Breast epithelium (tissue), 4 donors: ENCODE measurements at regions not wholly inside any gene's neighbourhood (a gene's known extent, or its start where the extent isn't known, plus 50 kb on each side); places are given as distances from the start of the nearest gene placed in this dataset.
"Not testable (repeated sequence)": the region's sequence is repeated elsewhere in the genome, so short reads cannot be mapped to it uniquely, and the experiment has no call there.

Experiments
- DNase-seq, 2 donors: peaks; one replicate each; pipeline ENCODE4 v3.0.0-alpha.2; 2019; ENCODE audit warnings: low spot score in 2 of 2
- H3K27ac ChIP-seq, 2 donors: fragments of 200-600 bp; sonication (generic) in 1 of 2; one replicate each; pipeline ENCODE4 v1.5.1; 2016 to 2019; ENCODE audit warnings: mild to moderate bottlenecking in 1 of 2
- H3K27me3 ChIP-seq, 2 donors: fragments of 200-600 bp; sonication (generic) in 1 of 2; one replicate each; pipeline versions ENCODE4 v1.5.1 to v1.6.0; 2017 to 2019; ENCODE audit warnings: control low read depth in 1 of 2, mild to moderate bottlenecking in 1 of 2
- H3K36me3 ChIP-seq: fragments of 200-600 bp; one replicate; pipeline ENCODE4 v1.5.1; 2019
- H3K4me1 ChIP-seq, 2 donors: fragments of 200-600 bp; sonication (generic); one replicate each; pipeline ENCODE4 v1.5.1; 2016 to 2019; ENCODE audit warnings: control low read depth in 1 of 2
- H3K4me3 ChIP-seq, 3 donors: fragments of 200-600 bp; sonication (generic); 1 replicate in 2 of 3; 2 replicates in 1 of 3; pipeline ENCODE4 v1.5.1; 2016 to 2019; ENCODE audit warnings: mild to moderate bottlenecking in 3 of 3, moderate library complexity in 2 of 3
- H3K9me3 ChIP-seq, 2 donors: fragments of 200-600 bp; sonication (generic) in 1 of 2; one replicate each; pipeline ENCODE4 v1.5.1; 2016 to 2019; ENCODE audit warnings: control low read depth in 1 of 2
- CTCF ChIP-seq, 3 donors: fragments of 450-650 bp; IDR thresholded peaks; one replicate each; pipeline ENCODE4 v1.5.1; 2016 to 2017; ENCODE audit warnings: antibody characterized with exemption in 3 of 3, mild to moderate bottlenecking in 3 of 3, moderate library complexity in 3 of 3
- POLR2A ChIP-seq: fragments of 450-650 bp; IDR thresholded peaks from one replicate; pipeline ENCODE4 v1.6.1; 2016; ENCODE audit warnings: antibody characterized with exemption, mild to moderate bottlenecking, moderate library complexity
- POLR2AphosphoS5 ChIP-seq, 3 donors: sonication (generic); formaldehyde crosslinking; IDR thresholded peaks; one replicate each; pipeline ENCODE4 v1.6.1; 2017; ENCODE audit warnings: antibody characterized with exemption in 3 of 3
- intact Hi-C: fragments of 100-400 bp; cut with DNase I; formaldehyde crosslinking; loops from one replicate; pipeline ENCODE4 v1.15.1; 2023; ENCODE audit warnings: low total_unique reads

GRCh38 chr18:70822691-70823090 is 533.8 kb downstream of the SOCS6 start:
- Histone ChIP-seq H3K9me3 (no peaks in the 10 kb centered on the region), H3K4me3 (no peak overlapping the region), H3K4me1 (no peaks in the 10 kb centered on the region), H3K27ac (no peak overlapping the region), H3K36me3 (no peaks in the 10 kb centered on the region), H3K27me3 (no peaks in the 10 kb centered on the region)
- no peak for DNase-seq
- intact Hi-C loops = no loop called here
- no peak for TF ChIP-seq POLR2AphosphoS5 (IDR thresholded peaks at IDR 0.05)
- no peak for TF ChIP-seq POLR2A
- no peak for TF ChIP-seq CTCF (IDR thresholded peaks at IDR 0.05)

DNA sequence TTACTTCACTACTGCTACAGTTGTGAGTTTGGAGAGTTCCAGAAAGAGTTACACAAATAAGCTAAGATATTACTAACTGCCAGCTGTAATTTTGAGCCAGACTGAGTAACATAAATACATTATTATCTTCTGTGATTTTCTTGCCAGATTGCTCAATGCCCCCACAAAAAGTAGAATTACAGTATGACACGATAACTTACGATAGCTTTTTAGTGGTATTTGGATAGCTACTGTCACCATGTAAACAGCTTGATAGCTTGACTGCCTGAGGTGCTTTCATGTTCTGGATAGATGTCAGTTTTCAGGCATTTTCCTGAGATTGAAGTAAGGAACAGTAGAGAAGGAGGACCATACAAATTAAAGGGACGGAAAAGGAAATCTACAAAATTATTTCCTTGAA is 533.3 kb downstream of the SOCS6 start:
- Histone ChIP-seq H3K4me3 (no peak overlapping the region), H3K27me3 (no peaks in the 10 kb centered on the region), H3K36me3 (no peaks in the 10 kb centered on the region), H3K9me3 (no peaks in the 10 kb centered on the region), H3K4me1 (no peaks in the 10 kb centered on the region), H3K27ac (no peak overlapping the region)
- DNase-seq = no peak
- intact Hi-C loops = no loop called here
- no peak for TF ChIP-seq CTCF (IDR thresholded peaks at IDR 0.05)
- TF ChIP-seq POLR2AphosphoS5 (IDR thresholded peaks at IDR 0.05) = no peak
- no peak for TF ChIP-seq POLR2A

DNA sequence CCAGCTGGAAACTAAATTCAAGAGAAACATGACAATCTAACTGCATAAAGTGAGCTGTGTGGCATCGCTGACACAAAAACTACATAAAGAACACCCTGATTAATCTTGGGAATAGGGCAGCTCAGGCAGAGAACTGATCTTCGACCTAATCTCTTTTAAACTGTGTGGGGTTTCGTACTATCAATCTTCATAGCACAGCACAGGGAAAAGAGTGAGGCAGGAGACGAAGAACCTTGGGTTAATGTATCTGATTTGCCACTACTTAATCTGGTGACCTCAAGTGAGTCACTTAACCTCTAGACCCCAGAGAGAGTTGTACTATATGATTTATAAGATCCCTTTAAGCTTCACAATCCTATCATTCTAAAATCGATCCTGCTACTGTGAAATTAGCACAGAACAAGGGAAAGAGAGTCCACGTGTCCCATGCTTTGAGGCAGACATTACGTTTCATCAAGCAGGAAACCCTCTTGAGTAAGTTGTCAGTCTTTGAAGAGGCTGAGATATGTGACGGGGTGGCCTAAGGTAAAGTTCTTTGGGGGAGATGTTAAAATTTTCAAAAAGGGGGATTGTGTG is 519.7 kb downstream of the SOCS6 start:
- Histone ChIP-seq H3K27ac (no peak overlapping the region), H3K4me1 (no peaks in the 10 kb centered on the region), H3K4me3 (no peak overlapping the region), H3K9me3 (no peaks in the 10 kb centered on the region), H3K36me3 (no peaks in the 10 kb centered on the region), H3K27me3 (no peaks in the 10 kb centered on the region)
- intact Hi-C loops = no loop called here
- TF ChIP-seq CTCF (IDR thresholded peaks at IDR 0.05) (no peak), POLR2A (no peak), POLR2AphosphoS5 (IDR thresholded peaks at IDR 0.05) (no peak)
- no peak for DNase-seq

DNA sequence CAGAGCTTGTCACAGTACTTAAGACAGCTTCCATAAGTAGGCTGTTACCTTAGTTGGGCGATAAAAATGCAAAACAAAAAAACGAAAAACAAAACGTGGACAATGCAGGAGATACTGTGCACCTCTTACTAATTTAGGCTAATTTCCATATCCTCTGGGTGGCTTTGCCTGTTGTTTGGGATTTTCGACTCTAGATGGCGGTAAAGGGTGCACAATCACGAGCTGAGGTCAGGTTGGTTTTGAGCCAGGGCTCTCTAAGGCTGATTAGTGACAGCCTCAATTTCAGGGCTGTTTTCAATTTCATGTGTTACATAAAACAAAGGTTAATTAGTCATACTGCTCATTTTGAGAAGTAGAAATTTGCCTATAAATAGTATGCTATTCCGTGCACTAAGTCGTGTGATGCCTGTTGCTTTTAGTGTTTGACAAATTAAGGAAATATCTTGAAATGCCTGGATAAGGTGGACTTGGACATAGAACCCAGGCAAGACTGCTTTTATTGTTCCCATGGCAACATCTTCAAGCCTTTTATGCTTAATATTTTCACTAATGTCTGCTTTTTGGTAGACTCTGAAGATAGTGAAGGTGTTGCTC is 493.1 kb downstream of the SOCS6 start:
- no peaks in the 10 kb centered on the region for H3K9me3 ChIP-seq
- no peak overlapping the region for H3K27ac ChIP-seq
- DNase-seq = no peak
- TF ChIP-seq POLR2A (no peak), POLR2AphosphoS5 (IDR thresholded peaks at IDR 0.05) (no peak), CTCF (IDR thresholded peaks at IDR 0.05) (peak in 2 of 3 donors; percentile 18 to 31)
- no peaks in the 10 kb centered on the region for H3K36me3 ChIP-seq
- no peaks in the 10 kb centered on the region for H3K4me1 ChIP-seq
- no peak overlapping the region for H3K4me3 ChIP-seq
- intact Hi-C loops = no loop called here
- no peaks in the 10 kb centered on the region for H3K27me3 ChIP-seq

DNA sequence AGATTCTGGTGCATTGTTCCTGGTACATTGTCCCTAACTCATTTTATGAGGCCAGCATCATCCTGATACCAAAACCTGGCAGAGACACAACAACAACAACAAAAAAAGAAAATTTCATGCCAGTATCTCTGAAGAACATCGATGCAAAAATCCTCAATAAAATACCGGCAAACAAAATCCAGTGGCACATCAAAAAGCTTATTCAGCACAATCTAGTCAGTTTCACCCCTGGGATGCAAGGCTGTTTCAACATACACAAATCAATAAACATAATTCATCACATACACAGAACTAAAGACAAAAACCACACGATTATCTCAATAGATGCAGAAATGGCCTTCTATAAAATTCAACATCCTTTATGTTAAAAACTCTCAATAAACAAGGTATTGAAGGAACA is 477.4 kb downstream of the SOCS6 start:
- H3K36me3 ChIP-seq, DNase-seq, H3K27ac ChIP-seq, H3K4me3 ChIP-seq, H3K9me3 ChIP-seq, H3K4me1 ChIP-seq, intact Hi-C loops, H3K27me3 ChIP-seq: not testable (repeated sequence)

DNA sequence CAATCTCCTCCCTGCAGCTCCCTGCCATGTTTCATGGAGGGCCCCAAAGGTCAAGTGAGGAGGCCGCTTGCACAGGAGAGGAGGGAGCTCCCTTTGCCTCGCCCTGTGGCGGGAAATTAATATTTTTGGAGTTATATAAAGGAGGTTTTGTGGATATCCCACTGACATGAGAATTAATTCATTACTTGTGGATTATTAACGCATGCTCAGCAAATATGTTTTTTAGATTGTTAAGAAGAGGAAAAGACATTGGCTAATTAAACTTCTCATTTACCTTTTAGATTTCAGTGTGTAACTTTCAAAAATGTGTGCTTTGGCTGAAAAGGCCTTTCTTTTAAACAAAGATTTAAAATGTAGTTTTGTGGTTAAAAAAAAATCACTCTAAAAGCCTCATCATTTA is 474.0 kb downstream of the SOCS6 start:
- DNase-seq = no peak

More for the DNA sequence above, 474.0 kb downstream of the SOCS6 start:
- no peaks in the 10 kb centered on the region for H3K27me3 ChIP-seq
- H3K4me1 ChIP-seq = no peaks in the 10 kb centered on the region
- H3K36me3 ChIP-seq = no peaks in the 10 kb centered on the region
- intact Hi-C loops = loop anchor here (1.0 kb wide), 1 partner anchor 9 kb away; no protein-coding TSS in a partner anchor
- no peak overlapping the region for H3K4me3 ChIP-seq
- no peaks in the 10 kb centered on the region for H3K9me3 ChIP-seq
- H3K27ac ChIP-seq = no peak overlapping the region
- no peak for TF ChIP-seq CTCF (IDR thresholded peaks at IDR 0.05)
- no peak for TF ChIP-seq POLR2A
- TF ChIP-seq POLR2AphosphoS5 (IDR thresholded peaks at IDR 0.05) = no peak
